GM18498 (cell line): ENCODE measurements at regions not wholly inside any gene's neighbourhood (a gene's known extent, or its start where the extent isn't known, plus 50 kb on each side); places are given as distances from the start of the nearest gene placed in this dataset.

ENCODE experiments used
- ATAC-seq: cut with Tn5 transposase; IDR thresholded peaks from one replicate; pipeline ENCODE4 v1.9.1; 2021; ENCODE audit warnings: mild to moderate bottlenecking, moderate library complexity; ENCODE audit not compliant: unreplicated experiment

DNA sequence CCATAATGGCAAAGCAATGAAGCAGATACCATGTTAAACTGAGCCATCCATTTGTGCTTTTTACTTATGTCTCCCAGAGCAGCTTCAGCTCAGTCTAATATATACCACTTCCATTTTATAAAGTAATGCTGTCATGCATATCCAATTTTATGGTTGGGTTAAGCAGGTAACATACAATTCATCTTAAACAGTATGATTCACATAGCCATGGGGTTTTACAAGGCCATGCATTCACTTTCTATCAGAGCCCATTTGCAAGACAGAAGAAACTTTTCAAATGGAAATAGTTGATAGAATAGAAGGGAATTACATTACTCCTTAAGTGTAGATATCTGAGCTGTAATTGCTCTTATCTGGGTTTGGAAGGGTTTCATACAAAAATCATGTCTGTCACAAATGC is 580.5 kb upstream of the CXADR start:
- no peak for ATAC-seq

GRCh38 chr21:16942703-16943102 is 570.1 kb upstream of the CXADR start:
- ATAC-seq: no peak

GRCh38 chr21:16943231-16943630 is 569.6 kb upstream of the CXADR start:
- no peak for ATAC-seq

DNA sequence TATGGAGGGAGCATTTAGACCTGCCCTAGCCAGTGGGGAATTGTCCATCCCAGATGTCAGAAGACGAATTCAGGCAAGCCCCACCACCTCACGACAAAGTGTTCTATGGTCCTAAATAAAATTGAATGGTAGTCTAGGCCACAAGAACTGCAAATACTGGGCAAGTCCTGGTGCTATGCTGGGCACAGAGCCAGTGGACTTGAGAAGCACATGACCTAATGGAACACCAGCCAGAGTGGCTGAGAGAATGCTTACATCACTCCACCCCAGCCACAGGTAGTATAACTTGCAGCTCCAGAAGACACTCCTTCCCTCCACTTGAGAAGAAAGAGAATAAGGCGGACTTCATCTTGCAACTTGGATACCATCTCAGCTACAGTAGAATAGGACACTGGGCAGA is 567.3 kb upstream of the CXADR start:
- no peak for ATAC-seq

DNA sequence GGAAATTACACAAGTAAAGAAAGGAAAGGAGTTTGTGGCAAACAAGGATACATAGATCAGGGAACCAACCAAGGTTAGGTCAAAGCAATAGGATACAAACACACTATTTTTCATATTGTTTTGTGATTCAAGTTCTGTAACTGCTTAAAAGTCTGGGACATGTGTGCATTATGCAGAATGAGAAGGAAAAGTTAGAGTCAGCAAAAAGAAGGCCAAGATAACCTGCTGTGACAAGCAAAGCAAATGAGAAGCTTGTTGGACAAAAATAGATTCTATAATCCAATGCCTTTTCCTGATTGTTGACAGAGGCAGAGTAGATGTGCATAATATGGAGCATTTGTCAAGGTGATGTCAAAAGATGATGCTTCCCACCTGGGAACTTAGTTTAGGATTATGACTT is 556.0 kb upstream of the CXADR start:
- no peak for ATAC-seq

DNA sequence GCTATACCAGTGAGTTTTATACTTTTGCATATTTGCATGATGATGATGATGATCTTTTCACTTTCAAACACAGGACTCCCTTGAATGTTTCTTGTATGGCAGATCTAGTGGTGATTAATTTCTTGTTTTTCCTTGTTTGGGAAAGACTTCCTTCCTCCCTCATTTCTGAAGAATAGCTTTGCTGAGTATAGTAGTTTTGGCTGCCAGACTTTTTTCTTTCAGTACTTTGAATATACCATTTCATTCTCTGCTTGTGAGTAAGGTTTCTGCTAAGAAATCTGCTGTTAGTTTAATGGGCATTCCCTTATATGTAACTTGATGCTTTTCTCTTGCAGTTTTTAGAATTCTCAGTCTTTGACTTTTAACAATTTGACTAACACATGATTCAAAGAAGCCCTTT is 547.4 kb upstream of the CXADR start:
- no peak for ATAC-seq

DNA sequence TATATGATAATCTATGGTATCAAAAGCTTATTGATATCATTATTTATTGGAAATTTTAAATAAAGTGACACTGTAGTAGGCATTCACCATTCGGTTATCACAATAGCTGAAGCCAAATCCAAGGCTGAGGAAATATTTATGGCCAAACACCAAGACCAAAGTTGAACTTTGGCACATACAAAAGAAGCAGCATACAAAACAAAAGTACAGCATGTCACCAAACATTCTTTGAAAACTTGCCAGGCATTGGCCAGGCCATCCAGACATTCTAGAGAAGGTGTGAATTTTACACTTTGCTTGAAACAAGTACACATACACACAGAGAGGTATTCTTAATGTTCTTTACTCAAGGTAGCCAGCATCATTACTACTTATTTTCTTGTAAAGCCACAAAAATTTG is 544.4 kb upstream of the CXADR start:
- ATAC-seq: no peak

GRCh38 chr21:16969636-16970035 is 543.2 kb upstream of the CXADR start:
- no peak for ATAC-seq

GRCh38 chr21:16974060-16974459 is 538.8 kb upstream of the CXADR start:
- ATAC-seq: no peak

DNA sequence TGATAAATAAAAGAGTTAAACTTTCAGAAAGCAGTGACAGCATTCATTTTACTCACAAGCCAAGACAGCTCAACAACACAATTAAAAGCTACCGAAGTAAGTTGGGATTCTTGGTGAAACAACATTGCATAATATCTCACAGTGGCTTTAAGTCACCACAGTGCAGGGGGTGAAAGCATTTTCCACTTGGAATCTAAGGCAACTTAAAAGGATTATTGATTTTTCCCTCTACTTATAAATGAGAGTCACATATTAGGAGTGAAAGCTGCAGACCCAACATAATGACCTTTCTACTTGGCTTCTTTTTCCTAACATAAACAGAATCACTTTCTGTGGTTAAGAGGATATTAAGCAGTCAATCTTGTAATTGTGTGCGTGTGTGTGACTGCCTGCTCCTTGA is 536.6 kb upstream of the CXADR start:
- ATAC-seq: no peak

DNA sequence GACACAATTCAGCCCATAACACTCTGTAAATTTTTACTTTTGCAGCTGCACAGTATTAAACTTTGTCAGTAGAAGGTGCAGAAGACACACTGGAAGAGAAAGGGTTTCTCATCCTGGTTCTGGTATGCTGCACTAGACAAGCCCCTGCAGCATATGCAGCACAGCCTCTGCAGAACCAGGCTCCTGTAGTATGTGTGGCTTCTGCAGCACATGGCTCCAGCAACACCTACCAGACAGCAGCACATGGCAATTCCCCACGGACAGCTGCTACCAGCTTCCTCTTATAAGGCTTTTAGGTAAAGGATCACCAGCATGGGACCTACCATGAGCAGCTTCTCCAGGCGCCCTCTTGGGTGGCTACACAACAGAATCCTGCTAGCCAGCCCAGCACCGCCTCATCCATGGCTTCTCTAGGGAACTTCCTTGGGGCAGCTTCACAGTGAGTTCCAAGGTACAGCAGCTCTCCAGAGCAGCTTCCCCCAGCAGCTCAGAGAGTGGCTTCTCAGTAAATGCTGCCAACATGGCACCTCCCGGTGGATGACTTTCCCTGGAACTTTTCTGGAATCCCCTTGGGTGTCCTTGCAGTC is 534.4 kb upstream of the CXADR start:
- no peak for ATAC-seq

- no peak for ATAC-seq
These were observed 533.3 kb upstream of the CXADR start for GRCh38 chr21:16979574-16979973.

- ATAC-seq: no peak
These were observed 529.4 kb upstream of the CXADR start for GRCh38 chr21:16983420-16983819.

- no peak for ATAC-seq
These were observed 520.4 kb upstream of the CXADR start for GRCh38 chr21:16992448-16992847.

DNA sequence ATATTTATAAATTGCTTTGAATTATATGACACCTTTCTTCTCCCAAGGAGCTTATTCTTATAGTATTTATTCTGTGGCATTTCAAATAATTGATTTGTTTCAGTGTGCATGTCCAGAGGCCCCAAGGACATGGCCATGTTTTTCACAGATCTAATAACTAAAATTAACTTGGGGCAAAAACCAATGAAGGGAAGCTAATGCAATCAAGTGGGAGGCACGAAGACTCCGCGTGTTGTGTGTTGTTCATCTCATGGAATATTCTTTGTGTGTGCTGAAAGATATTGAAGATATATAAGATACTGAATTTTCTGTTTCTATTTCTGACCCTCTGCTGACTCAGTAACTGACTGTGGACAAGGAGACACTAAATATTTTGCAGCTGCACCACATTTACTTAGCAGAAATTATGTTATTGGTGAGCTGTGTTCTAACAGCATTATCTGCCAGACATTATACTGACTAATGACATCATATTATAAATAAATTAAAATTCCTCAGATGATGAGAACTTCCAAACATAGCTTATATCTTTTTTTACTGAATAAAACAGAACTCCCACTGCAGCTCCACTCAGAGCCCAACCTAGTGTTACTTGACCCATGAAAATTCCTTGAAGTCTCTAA is 519.3 kb upstream of the CXADR start:
- ATAC-seq: no peak

DNA sequence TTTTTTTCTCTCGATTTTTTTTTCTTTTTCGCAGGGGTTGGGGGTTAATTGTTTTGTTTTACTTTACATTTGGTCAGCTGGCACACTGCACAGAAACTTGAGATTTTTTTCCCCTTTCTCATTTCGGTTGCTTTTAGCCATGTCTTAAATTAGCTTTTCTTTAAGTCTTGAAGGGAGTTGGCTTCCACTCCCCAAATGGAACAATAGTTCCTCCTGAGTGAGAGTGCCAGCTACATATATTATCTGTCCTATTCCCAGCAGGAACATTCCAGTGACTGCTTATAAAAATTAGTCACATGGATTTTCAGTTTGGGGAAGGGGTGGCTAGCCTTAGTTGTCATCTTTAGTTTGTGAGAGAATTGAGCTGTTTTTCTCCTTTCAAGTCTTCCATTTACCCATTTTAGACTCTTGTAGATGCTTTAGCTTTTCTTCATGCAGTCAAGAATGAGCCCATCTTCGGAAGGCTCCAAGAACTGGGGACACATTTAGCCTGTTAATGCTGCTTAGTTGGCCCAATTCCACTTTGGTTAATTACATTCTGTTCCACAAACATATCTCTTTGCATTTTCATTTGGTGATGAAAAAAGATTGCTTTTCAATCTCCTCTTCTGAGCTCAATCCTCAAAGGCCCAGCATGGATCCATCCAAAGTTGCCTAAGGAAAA is 510.1 kb upstream of the CXADR start:
- no peak for ATAC-seq

DNA sequence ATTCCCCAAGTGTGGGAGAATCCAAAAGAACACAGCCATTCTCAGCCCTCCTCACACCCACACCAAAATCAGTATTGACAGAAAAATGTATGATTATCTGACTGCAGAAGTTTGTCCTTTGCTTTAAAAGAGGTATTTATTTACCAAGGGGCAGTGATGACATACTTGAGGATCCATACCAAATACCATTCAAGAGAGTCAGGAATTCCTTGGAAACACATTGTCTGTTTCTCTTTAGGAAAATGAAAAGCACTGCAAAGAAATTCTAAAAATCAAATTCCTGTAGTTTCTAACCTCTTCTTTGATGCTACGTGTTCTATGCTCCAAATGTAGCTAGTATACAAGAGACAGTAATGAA is 509.6 kb upstream of the CXADR start:
- no peak for ATAC-seq

GRCh38 chr21:17003763-17004373 is 509.0 kb upstream of the CXADR start:
- ATAC-seq: no peak

DNA sequence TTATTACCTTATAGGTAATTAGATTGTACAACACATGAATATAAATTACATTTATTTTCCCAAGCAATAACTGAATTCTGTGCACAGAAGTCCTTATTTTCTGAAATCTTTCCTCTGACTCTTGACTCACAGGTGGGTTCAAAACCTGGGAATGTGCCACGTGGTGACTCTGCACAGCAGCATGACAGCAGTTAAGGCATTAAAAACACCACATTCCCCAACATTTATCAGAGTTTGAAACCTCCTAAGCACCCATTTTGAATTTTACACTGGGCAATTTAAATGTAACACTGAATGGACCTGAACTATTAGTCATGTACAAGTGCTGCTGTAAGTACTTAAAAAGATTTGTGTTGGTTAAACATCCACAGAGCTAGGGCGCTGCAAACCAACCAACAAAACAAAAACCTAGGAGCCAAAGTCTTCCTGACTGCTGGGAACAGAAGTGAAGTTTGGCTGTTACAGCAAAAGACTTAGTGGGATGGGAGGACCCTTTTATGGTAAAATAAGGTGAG is 480.6 kb upstream of the CXADR start:
- no peak for ATAC-seq

GRCh38 chr21:17044696-17045095 is 468.1 kb upstream of the CXADR start:
- no peak for ATAC-seq

DNA sequence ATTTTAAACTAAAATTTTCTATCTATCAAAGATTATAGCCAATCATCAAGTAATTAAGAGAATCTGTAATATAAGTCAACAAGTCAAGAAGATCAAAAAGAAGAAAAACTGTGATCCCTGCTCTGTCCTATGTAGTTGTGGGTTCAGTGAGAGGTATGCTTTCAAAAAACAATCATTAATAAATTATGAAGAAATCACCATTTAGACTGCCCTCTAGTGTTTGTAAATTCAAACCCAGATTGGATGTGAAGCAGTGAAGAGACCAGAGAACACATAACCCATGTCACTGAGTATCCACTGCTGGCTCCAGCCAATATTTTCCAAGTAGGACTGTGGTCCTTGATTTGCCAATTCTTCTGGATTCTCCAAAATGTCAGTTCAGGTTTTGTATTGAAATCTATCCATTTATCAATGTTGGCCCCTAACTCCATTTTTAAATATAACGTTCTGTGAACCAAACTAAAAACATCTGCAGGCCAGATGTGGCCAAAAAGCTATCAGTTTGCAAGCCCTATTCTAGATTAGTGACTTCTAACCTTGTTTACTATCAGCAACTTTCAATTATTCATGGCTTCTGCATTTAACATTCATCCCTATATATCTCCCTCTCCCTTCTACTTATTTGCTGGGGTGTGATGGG is 467.5 kb upstream of the CXADR start:
- ATAC-seq: no peak

- ATAC-seq: no peak
These were observed 463.9 kb upstream of the CXADR start for GRCh38 chr21:17048974-17049373.
